ENCODE measurements at regions not wholly inside any gene's neighbourhood (a gene's known extent, or its start where the extent isn't known, plus 50 kb on each side); places are given as distances from the start of the nearest gene placed in this dataset.

GRCh38 chr10:128852449-128852848 is 614.6 kb upstream of the MGMT start:
- TF ChIP-seq CTCF (IDR thresholded peaks at IDR 0.05; ENCODE audit: insufficient read depth, low read length) = no peak
- no peak for DNase-seq (ENCODE audit: low read depth)
- no peak overlapping the region for H3K4me3 ChIP-seq (ENCODE audit: low read depth, low read length)

DNA sequence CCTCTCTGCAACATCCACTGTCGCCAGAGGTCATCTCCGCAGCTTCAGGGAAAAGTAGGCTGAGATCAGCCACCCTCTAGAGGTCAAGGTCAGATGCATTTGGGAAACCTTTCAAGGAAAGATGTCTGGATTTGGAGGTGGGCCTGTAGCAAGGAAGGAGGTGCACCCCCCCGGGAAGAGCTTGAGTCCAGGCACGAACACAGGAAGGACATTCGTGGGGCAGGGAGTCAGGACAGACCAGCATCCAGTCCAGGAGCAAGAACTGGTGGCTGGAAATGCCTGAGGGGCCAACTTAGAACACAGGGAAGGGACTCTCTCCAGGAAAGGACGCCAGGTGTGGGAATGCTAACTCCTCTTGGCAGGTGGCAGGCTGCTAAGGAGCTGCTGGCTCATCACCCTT is 614.1 kb upstream of the MGMT start:
- H3K4me3 ChIP-seq (ENCODE audit: low read depth, low read length) = no peak overlapping the region
- no peak for TF ChIP-seq CTCF (IDR thresholded peaks at IDR 0.05; ENCODE audit: insufficient read depth, low read length)
- no peak for DNase-seq (ENCODE audit: low read depth)

DNA sequence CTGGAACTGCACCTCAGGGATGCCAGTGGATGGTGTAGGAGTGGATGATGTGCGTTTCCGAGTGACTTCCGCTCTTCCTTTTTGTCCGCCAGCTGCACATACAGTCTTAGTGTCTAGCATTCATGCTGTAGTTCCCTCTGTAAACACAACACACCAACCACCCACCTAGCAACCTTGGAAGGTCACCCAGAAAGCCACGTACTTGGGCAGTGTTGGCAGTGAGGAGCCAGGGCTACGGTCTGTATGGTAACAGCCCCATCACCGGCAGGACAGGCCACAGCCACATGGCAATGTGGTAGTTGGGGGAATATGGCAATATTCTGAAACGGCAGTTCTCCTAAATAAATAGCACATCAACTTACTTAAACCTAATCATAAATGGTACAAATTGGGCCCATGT is 613.5 kb upstream of the MGMT start:
- no peak for DNase-seq (ENCODE audit: low read depth)
- no peak overlapping the region for H3K4me3 ChIP-seq (ENCODE audit: low read depth, low read length)
- TF ChIP-seq CTCF (IDR thresholded peaks at IDR 0.05; ENCODE audit: insufficient read depth, low read length) = no peak

- no peak overlapping the region for H3K4me3 ChIP-seq (ENCODE audit: low read depth, low read length)
- DNase-seq (ENCODE audit: low read depth) = no peak
- TF ChIP-seq CTCF (IDR thresholded peaks at IDR 0.05; ENCODE audit: insufficient read depth, low read length) = no peak
These were observed 612.8 kb upstream of the MGMT start for GRCh38 chr10:128854204-128854603.

- H3K4me3 ChIP-seq (ENCODE audit: low read depth, low read length) = no peak overlapping the region
- no peak for DNase-seq (ENCODE audit: low read depth)
- no peak for TF ChIP-seq CTCF (IDR thresholded peaks at IDR 0.05; ENCODE audit: insufficient read depth, low read length)
These were observed 612.1 kb upstream of the MGMT start for GRCh38 chr10:128854963-128855362.

GRCh38 chr10:128855618-128856428 is 611.2 kb upstream of the MGMT start:
- DNase-seq (ENCODE audit: low read depth) = no peak
- H3K4me3 ChIP-seq (ENCODE audit: low read depth, low read length) = no peak overlapping the region
- no peak for TF ChIP-seq CTCF (IDR thresholded peaks at IDR 0.05; ENCODE audit: insufficient read depth, low read length)

All from fibroblast of the aortic adventitia (primary cell).